Vagina (tissue), 2 donors: ENCODE measurements at regions not wholly inside any gene's neighbourhood (a gene's known extent, or its start where the extent isn't known, plus 50 kb on each side); places are given as distances from the start of the nearest gene placed in this dataset.
"Not testable (repeated sequence)": the region's sequence is repeated elsewhere in the genome, so short reads cannot be mapped to it uniquely, and the experiment has no call there.

Source experiments
- CTCF ChIP-seq, 3 experiments: fragments of 450-650 bp in 2 of 3; fragments of 200-600 bp in 1 of 3; sonication (generic) in 1 of 3; IDR thresholded peaks; one replicate each; pipeline ENCODE4 v1.5.1; 2017 to 2019; ENCODE audit warnings: antibody characterized with exemption in 3 of 3, mild to moderate bottlenecking in 2 of 3, moderate library complexity in 2 of 3
- POLR2A ChIP-seq, 2 donors: fragments of 450-650 bp; IDR thresholded peaks; one replicate each; pipeline ENCODE4 v1.6.1; 2017; ENCODE audit warnings: antibody characterized with exemption in 2 of 2, mild to moderate bottlenecking in 2 of 2, moderate library complexity in 2 of 2

GRCh38 chr9:138215588-138215987 lies 338.0 kb downstream of the CACNA1B start:
- TF ChIP-seq CTCF, POLR2A (IDR thresholded peaks at IDR 0.05): not testable (repeated sequence)
